Muscle of back (tissue), 3 donors: ENCODE measurements at regions not wholly inside any gene's neighbourhood (a gene's known extent, or its start where the extent isn't known, plus 50 kb on each side); places are given as distances from the start of the nearest gene placed in this dataset.
A peak's percentile ranks its signal among the peaks of the same experiment; 100 is the strongest.
"Not testable (repeated sequence)": the region's sequence is repeated elsewhere in the genome, so short reads cannot be mapped to it uniquely, and the experiment has no call there.

Source experiments
- DNase-seq, 3 donors: peaks; one replicate each; pipeline versions ENCODE4 v3.0.0 to v3.0.0-alpha.2; 2013

DNA sequence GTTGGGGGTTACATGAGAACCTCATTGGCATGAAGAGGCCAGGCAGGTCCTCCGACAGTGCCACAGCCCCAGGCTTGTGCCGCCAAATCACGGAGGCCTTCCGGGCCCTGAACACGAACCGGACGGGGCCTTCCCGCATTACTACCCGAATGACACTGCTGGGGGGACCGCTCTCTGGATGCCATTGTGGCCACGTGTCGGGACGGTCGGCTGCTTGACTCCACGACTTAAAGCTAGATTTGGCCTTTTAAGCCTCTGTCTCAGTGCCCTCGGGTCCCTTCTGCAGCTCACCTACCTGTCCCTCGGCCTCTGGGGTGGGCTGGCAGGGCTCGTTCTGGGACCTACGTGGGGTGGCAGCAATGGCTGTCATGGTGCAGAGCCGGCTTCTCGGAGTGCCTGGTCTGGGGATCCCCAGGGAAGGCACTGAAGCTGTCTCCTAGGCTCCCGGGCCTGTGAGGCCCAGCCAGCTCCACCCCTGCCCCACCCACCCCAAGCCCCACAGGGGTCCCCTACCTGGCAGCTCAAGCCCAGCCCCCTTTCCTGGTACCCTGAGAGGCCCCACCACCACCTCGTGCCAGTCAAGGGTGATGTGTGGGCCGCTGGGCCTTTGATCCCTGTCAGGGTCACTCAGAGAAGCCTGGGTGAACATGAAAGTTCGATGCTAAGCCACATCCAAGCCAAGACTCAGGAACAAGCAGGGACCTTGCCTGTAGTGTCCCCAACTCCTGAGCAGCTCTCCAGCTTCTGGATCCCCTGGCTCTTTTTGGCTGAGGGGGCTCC lies 245.8 kb upstream of the SGCG start:
- no peak for DNase-seq

GRCh38 chr13:22936228-22936627 lies 244.6 kb upstream of the SGCG start:
- no peak for DNase-seq

- no peak for DNase-seq
Observed at GRCh38 chr13:22937241-22937640, 243.5 kb upstream of the SGCG start.

DNA sequence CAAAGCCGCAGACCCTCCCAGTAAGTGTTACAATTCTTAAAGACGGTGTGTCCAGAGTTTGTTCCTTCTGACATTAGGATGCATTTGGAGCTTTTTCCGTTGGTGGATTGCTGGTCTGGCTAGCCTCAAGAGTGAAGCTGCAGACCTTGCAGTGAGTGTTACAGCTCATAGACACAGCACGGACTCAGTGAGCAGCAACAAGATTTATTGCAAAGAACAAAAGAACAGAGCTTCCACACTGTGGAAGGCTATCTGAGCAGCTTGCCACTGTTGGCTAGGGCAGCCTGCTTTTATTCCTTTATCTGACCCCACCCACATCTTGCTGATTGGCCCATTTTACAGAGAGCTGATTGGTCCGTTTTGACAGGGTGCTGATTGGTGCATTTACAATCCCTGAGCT lies 242.8 kb upstream of the SGCG start:
- no peak for DNase-seq

DNA sequence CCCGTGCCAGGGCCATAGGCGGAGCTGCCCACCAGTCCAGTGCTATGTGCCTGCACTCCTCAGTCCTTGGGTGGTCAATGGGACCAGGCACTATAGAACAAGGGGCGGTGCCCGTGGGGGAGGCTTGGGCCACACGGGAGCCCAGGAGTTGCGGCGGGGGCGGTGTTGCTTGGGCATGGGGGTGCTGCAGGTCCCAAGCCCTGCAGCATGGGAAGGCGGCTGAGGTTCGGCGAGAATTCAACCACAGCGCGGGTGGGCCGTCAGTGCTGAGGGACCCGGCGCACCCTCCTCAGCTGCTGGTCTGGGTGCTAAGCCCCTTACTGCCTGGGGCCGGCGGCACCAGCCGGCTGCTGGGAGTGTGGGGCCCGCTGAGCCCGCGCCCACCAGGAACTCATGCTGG lies 242.2 kb upstream of the SGCG start:
- DNase-seq = no peak

DNA sequence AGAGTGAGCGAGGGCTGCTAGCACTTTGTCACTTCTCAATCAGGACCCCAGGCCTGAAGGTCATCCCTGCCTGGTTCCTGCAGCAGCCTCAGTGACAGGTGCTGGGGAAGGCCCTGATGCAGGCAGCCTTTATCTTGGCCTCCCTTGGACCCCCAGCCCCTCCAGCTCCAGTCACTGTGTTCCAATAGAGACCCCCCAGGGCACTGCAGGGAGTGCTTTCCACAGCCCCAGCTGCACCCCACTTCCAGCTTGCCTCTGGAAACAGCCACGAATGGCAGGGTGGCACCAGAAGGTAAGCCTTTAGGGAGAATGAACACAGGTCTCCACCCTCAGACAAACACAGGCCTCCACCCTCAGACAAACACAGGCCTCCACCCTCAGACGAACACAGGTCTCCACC lies 241.6 kb upstream of the SGCG start:
- no peak for DNase-seq

GRCh38 chr13:22940090-22940710 lies 240.6 kb upstream of the SGCG start:
- no peak for DNase-seq

GRCh38 chr13:22940736-22941135 lies 240.0 kb upstream of the SGCG start:
- no peak for DNase-seq

- DNase-seq = not testable (repeated sequence)
Observed at GRCh38 chr13:22941495-22941894, 239.3 kb upstream of the SGCG start.

GRCh38 chr13:22942831-22943230 lies 237.9 kb upstream of the SGCG start:
- DNase-seq = not testable (repeated sequence)

- DNase-seq = no peak
Observed at GRCh38 chr13:22944378-22944777, 236.4 kb upstream of the SGCG start.

DNA sequence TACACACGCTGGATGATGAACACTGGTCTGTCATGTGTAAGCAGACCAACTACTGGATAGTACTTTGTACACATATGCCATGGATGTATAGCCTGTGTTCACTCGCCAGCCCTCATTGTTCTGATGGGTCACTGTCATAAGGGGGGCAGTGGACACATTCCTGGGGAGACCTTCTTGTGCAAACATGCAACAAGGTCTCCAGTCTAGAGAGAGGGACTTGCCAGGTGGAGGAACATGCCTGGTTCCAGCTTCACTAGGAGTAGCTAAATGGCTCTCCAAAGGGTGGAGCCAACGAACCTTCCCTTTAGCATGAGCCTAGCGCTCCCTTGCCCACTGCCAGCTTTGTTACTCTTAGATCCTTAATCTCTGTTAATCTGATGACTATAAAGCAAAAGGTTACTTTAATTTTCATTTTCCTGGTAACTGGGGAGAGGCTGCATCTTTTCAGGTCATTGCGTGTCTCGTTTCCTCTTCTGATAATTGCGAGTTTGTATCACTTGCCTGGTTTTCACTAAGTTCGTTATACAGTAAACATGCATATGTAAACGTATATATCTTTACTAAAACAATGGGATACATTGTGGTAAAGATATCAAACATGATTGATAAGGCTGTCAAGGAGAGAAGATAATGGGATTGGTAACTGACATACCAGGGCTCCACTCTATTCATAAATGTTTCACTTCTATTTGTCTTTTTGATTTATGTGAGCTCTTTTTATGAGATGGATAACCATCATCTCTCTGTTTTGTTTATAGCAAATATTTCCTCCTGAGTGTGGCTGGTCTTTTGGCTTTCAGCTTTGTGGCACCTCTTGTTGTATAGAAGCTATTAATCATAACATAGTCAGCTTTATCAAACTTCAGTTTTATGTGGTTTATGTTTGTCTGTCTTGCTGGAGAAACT lies 235.2 kb upstream of the SGCG start:
- DNase-seq = no peak

- no peak for DNase-seq
Observed at GRCh38 chr13:22948421-22948820, 232.4 kb upstream of the SGCG start.

- not testable (repeated sequence) for DNase-seq
Observed at GRCh38 chr13:22952018-22952417, 228.8 kb upstream of the SGCG start.

DNA sequence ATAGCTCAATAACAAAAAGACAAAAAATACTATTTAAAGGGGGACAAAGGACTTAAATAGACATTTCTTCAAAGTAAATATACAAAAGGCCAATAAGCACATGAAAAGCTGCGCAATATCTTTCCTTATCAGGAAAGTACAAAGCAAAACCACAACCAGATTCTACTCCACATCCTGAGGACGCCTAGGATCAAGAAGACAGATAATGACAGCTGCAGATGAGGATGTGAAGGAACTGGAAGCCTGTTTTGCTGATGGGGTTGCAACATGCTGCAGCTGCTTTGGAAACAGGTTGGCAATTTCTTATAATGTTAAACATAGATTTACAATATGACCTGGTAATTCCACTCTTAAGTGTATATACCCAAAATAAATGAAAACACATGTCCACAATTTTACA lies 225.6 kb upstream of the SGCG start:
- DNase-seq = not testable (repeated sequence)

DNA sequence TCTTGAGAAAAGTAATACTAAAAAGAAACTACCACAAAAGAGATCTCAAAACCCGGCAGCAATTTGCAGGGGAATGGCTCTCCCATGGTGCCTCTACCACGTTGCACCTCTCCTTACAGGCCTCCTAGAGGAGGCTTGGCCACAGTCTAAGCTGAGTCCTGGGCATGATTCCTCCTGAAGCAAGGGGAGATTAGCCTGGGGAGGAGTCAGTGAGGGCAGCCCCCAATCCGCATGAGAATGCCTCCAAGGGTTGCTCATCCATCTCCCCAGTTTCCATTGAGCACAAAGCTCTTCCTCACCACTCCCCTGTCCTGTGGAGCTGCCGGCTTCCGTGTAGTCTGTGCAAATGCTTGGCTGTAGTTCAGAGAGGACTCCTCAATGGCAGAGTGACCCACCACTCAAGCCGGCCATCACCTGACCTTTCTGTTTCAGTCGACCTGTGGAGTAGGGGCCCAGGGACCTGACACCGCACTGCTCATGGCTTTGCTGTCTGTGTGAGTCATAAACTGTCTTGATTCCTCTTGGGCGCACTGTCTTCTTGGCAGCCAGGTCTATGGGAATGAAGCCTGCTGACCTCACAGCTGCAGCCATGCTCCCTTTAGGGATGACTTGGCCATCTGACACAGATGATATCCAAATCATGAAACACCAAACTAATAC lies 224.2 kb upstream of the SGCG start:
- peak; percentile 28 to 81 (median 55) for DNase-seq

- DNase-seq = not testable (repeated sequence)
Observed at GRCh38 chr13:22959859-22960258, 220.9 kb upstream of the SGCG start.

- no peak for DNase-seq
Observed at GRCh38 chr13:22960827-22961226, 220.0 kb upstream of the SGCG start.

DNA sequence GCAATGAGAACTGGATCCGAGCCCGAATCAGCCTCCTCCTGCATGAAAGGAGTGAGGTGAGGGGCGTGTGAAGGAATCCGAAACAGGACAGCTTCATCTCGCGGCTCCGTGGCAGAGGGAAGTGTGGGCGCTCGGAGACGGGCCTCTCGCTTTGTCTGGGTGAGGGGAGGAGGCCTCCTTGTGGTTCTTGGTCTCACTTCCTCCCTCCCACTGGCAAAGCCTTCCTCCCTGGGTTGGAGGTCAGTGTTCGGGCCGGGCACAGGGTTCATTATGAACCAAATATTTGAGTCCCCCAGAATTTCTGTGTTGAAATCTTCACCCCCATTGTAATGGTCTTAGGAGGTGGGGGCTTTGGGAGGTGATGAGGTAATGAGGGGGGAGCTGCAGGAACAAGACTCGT lies 219.4 kb upstream of the SGCG start:
- DNase-seq = not testable (repeated sequence)

GRCh38 chr13:22961835-22962537 lies 218.8 kb upstream of the SGCG start:
- DNase-seq = no peak

DNA sequence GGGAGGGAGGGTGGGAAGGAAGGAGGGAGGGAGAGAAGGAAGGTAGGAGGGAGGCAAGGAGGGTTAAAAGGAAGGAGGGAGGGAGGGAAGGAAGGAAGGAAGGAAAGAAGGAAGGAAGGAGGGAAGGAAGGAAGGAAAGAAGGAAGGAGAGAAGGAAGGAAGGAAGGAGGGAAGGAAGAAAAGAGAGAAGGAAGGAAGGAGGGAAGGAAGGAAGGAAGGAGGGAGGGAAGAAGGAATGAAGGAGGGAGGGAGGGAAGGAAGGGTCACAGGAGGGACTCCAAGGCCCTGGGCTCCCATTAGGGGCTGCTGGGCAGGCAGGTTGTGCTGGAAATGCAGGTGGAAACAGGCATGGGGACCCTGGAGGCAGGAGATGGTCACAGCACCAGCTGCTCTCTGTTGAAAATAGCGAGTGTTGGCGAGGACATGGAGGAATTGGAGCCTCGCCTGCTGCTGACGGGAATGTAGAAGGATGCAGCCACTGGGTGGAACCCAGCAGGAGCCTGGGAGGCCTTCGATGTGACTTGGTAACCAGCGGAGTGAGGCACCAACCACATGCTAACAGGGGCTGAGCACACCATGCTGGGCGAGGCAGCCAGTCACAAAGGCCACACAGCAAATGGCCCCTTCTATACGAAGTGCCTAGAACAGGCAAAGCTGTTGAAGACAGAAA lies 217.3 kb upstream of the SGCG start:
- DNase-seq = not testable (repeated sequence)
